Activated naive CD8-positive, alpha-beta T cell treated with anti-CD3 and anti-CD28 coated beads, Interleukin-2, amount 10 ng/mL, durations not matched to agents 7 days and 5 days (primary cell): ENCODE measurements at regions not wholly inside any gene's neighbourhood (a gene's known extent, or its start where the extent isn't known, plus 50 kb on each side); places are given as distances from the start of the nearest gene placed in this dataset.

ENCODE experiments used
- ATAC-seq: fragments of 150-1000 bp; cut with Tn5 transposase; one replicate; pipeline ENCODE4 v1.10.0; 2021; ENCODE audit warnings: low read depth, moderate library complexity
- POLR2A ChIA-PET: fragments of 350-600 bp; sonication (Branson Sonifier 250); formaldehyde crosslinking; loops from one replicate; lab custom pipeline; 2021; ENCODE audit warnings: antibody characterized with exemption; lab: Charles Lee
- DNase-seq: peaks from one replicate; pipeline ENCODE4 v3.0.0; 2021
- H3K27ac Mint-ChIP-seq: one replicate; pipeline ENCODE4 v1.8.0; 2022; ENCODE audit warnings: mild to moderate bottlenecking, mixed read lengths
- H3K27me3 Mint-ChIP-seq: one replicate; pipeline ENCODE4 v1.8.0; 2022; ENCODE audit warnings: mild to moderate bottlenecking, moderate library complexity, mixed read lengths
- H3K36me3 Mint-ChIP-seq: one replicate; pipeline ENCODE4 v1.8.0; 2021; ENCODE audit warnings: mild to moderate bottlenecking, mixed read lengths
- H3K4me1 Mint-ChIP-seq: one replicate; pipeline ENCODE4 v1.8.0; 2021; ENCODE audit warnings: mixed read lengths
- H3K4me3 Mint-ChIP-seq: one replicate; pipeline ENCODE4 v1.8.0; 2022; ENCODE audit warnings: mild to moderate bottlenecking, moderate library complexity, mixed read lengths
- H3K9me3 Mint-ChIP-seq: one replicate; pipeline ENCODE4 v1.8.0; 2021; ENCODE audit warnings: mixed read lengths

DNA sequence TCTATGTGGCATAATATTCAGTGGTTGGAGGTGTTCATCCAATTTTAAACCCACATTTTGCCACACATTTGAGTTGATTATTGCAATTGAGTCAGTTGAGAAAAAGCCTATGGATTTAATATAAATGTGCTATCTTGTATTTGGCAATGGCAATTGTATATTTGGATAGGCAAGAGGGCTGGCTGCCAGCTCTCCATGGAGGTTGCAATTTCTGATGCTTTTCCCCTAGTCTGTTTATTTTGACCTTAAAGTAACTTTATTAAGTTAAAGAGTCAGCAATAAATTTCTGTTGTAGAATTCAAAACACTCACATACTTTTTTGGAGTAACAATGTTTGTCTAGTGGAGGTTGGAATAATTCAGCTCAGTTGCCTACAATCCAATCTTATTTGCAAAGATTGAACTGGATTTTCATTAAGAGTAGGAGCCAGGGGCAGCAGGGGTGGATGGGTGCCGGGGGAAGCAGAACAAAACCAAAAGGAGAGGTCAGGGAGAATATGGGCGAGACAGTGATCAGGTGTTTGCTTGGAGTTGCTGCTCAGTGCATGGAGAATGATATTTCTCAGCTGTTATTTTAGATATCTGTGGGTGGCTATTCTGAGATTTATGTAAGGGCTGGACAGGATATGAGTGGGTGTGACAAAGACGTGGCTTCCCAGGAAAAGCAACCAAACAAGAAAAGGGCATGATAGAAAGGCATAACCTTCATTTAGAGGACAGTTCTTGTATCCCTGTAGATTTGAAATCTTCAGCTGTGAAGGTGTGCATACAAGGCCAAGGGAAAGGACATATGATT lies 163.0 kb downstream of the HDGFL1 start:
- no peak for DNase-seq
- no peaks in the 10 kb centered on the region for H3K9me3 Mint-ChIP-seq
- H3K27me3 Mint-ChIP-seq = no peaks in the 10 kb centered on the region
- no peak overlapping the region for H3K4me3 Mint-ChIP-seq
- no peak overlapping the region for H3K27ac Mint-ChIP-seq
- ATAC-seq = no peak
- POLR2A ChIA-PET = no interaction called here
- no peaks in the 10 kb centered on the region for H3K36me3 Mint-ChIP-seq
- no peaks in the 10 kb centered on the region for H3K4me1 Mint-ChIP-seq

DNA sequence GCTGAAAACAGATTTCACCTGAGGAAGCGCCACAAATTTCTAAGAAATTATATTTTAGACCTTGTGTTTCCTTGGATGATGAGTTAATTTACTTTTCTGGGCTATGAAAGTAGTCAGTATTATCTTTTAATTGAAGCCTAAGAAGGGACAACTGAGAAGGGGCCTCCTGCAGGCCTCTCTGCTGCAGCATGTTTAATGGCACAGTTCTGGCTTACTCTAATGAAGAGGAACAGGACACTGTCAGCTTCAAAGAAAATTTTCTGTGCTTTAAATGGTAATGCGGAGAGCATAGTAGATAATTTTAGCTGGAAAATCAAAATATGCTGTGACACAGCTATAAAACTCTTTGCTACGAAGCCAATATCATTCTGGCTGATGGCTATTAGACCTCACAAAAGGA lies 167.4 kb downstream of the HDGFL1 start:
- Mint-ChIP-seq H3K27me3 (no peaks in the 10 kb centered on the region), H3K4me1 (no peaks in the 10 kb centered on the region), H3K4me3 (no peak overlapping the region), H3K27ac (no peak overlapping the region), H3K36me3 (no peaks in the 10 kb centered on the region), H3K9me3 (peaks cover 1% of the 10 kb centered on the region)
- POLR2A ChIA-PET = no interaction called here
- no peak for ATAC-seq
- DNase-seq = no peak

DNA sequence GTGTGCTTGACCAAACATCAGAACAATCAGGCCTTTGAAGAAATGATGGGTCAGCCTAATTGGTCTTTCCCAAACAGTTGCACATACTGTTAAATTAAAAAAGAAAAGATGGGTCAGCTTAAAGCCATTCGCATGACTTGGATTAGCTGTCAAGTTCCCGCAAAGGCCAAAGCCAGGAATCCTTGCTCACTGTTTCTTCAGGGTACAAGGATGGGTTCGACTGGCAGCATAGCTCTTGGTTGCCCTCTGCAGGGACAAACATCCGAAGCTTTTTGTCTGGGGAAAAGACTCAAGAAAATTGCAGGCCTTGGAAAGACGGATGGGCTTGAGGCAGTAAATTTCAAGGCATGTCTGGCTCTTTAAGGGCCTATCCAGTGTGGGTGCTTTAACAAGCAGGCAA lies 168.0 kb downstream of the HDGFL1 start:
- POLR2A ChIA-PET = no interaction called here
- no peaks in the 10 kb centered on the region for H3K27me3 Mint-ChIP-seq
- no peak for DNase-seq
- H3K9me3 Mint-ChIP-seq = peaks cover 1% of the 10 kb centered on the region
- H3K36me3 Mint-ChIP-seq = no peaks in the 10 kb centered on the region
- H3K4me1 Mint-ChIP-seq = no peaks in the 10 kb centered on the region
- no peak for ATAC-seq
- no peak overlapping the region for H3K27ac Mint-ChIP-seq
- no peak overlapping the region for H3K4me3 Mint-ChIP-seq

DNA sequence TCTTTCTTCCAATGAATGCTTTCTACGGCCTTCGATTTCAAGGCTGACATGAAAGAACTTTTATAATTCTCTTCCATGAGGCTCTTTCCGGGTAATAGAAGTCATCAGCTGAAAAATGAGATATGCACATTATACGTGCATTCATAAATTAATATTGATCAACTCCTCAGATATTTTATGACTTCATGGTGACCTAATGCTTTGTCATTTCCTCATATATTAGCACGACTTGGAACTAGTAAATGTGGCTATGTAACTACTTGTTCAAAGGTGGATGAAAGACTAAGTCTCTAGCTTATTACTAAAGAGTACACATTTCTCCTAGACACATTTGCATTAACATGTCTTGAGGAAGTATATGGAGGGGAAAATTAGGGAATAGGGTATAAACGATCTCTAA lies 168.8 kb downstream of the HDGFL1 start:
- no peak overlapping the region for H3K4me3 Mint-ChIP-seq
- H3K36me3 Mint-ChIP-seq = no peaks in the 10 kb centered on the region
- no peak for ATAC-seq
- POLR2A ChIA-PET = no interaction called here
- no peak for DNase-seq
- no peak overlapping the region for H3K27ac Mint-ChIP-seq
- peaks cover 1% of the 10 kb centered on the region for H3K9me3 Mint-ChIP-seq
- no peaks in the 10 kb centered on the region for H3K4me1 Mint-ChIP-seq
- H3K27me3 Mint-ChIP-seq = no peaks in the 10 kb centered on the region

DNA sequence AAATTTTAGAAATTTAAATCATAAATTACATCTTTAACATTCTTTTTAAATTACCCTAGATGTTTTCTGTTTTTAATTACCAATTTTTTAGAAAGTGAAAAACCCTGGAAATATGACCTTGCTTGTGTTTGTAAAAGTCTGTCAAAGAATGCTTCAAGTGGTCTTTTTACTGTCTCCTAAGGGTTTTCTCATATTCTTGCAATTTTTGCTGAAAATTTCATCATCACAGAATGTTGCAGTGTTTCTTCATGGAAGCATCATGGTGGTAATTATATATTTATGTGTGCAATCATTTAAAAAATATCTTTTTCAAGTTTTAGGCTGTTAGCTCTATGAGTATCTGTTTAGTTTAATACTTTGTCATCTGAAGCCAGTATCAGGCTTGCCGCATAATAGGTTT lies 178.2 kb downstream of the HDGFL1 start:
- POLR2A ChIA-PET = no interaction called here
- peaks cover 2% of the 10 kb centered on the region for H3K27me3 Mint-ChIP-seq
- H3K4me1 Mint-ChIP-seq = no peaks in the 10 kb centered on the region
- H3K36me3 Mint-ChIP-seq = no peaks in the 10 kb centered on the region
- H3K9me3 Mint-ChIP-seq = no peaks in the 10 kb centered on the region
- DNase-seq (no peak), ATAC-seq (no peak)
- H3K27ac Mint-ChIP-seq = no peak overlapping the region
- no peak overlapping the region for H3K4me3 Mint-ChIP-seq

DNA sequence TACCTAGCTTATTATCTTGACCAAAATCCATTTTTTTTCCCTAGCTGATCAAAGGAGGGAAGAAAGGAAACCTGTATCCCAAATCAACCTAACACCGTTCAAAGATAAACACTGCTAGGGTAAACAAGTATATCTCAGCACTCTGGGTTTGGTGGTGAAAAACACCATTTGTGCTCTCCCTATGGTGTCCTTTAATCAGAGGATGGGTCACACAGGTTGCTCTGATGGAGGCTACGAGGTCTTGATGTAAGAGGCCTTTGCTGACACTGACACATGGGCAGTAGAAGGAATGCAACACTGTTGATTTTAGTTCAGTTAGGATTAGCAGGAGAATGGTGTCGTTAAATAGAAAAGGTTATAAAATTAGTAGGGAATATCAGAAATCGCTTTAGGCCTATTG lies 179.3 kb downstream of the HDGFL1 start:
- no peak overlapping the region for H3K4me3 Mint-ChIP-seq
- no peaks in the 10 kb centered on the region for H3K4me1 Mint-ChIP-seq
- H3K36me3 Mint-ChIP-seq = no peaks in the 10 kb centered on the region
- peaks cover 2% of the 10 kb centered on the region for H3K27me3 Mint-ChIP-seq
- DNase-seq (no peak), ATAC-seq (no peak)
- POLR2A ChIA-PET = no interaction called here
- H3K9me3 Mint-ChIP-seq = no peaks in the 10 kb centered on the region
- no peak overlapping the region for H3K27ac Mint-ChIP-seq

DNA sequence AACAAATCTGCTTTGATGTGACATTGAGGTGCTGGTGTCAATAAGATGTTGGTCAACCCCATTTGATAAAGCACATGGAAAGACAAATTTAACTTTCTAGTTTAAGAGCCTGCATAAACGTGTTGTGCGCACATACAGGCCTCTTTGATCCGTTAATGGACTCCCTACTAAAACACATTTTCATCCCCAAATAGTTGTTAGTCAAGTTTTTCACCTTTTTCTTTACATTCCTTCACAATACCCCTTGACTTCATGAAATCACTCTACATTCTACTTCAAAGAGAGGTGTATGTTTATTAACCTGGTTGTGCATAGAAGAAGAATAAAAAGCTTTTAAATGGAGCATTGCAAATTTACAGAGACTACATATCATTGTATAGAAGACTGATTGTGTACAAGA lies 180.3 kb downstream of the HDGFL1 start:
- DNase-seq (no peak), ATAC-seq (no peak)
- Mint-ChIP-seq H3K9me3 (no peaks in the 10 kb centered on the region), H3K4me3 (no peak overlapping the region), H3K27me3 (peaks cover 2% of the 10 kb centered on the region), H3K4me1 (no peaks in the 10 kb centered on the region), H3K36me3 (no peaks in the 10 kb centered on the region), H3K27ac (no peak overlapping the region)
- POLR2A ChIA-PET = no interaction called here

DNA sequence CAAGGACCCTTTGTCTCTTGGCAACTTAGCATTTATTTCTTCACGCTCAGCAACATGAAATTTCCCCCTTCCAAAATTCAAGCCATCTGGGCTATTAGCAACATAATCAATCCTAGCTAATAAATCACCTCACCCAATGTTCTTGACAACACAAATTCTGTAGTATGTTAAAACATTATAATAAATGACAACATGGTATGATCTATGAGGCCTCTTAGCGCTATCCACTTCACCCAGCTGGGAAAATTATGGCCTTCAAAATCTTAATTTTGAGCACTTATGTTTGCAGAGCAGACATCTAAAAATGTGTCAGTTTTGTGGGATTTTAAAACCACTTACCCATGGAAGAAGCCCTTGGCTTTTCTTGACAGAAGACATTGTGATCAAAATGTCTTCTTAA lies 181.9 kb downstream of the HDGFL1 start:
- no peaks in the 10 kb centered on the region for H3K36me3 Mint-ChIP-seq
- DNase-seq (no peak), ATAC-seq (no peak)
- H3K27ac Mint-ChIP-seq = no peak overlapping the region
- H3K9me3 Mint-ChIP-seq = no peaks in the 10 kb centered on the region
- H3K4me3 Mint-ChIP-seq = no peak overlapping the region
- no peaks in the 10 kb centered on the region for H3K27me3 Mint-ChIP-seq
- no peaks in the 10 kb centered on the region for H3K4me1 Mint-ChIP-seq
- POLR2A ChIA-PET = no interaction called here

DNA sequence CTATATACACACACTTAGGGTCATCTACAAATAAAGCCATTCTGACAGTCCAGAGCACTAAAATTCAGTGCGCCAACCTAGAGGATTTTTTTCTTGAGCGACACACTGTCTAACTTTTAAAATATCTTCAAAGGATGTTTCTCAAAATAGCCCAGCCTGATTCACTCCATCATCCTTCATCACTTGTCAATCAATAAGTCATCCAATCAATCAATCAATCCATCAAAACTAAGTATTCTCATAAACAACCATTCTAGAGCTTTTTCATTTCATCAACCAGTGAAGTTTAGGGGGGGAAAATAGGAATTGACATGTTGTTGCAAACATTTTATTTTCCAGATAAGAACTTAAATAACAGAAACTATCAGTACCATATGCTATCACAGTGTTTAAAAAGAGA lies 183.2 kb downstream of the HDGFL1 start:
- DNase-seq = no peak
- H3K36me3 Mint-ChIP-seq = no peaks in the 10 kb centered on the region

DNA sequence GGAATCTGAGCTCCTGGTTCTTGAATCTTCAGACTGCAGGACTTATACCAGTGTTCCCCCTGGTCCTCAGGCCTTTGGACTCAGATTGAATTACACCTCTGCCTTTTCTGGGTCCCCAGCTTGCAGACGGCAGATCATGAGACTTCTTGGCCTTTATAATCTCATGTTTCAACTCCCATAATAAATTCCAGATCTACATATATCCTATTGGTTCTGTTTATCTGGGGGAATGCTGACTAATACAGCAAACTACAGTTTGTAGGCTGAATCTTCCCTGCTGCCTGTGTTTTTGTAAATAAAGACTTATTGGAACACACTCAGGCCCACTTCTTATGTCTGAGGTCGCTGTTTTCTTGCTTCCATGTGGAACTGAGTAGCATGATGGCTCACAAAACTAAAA lies 184.7 kb downstream of the HDGFL1 start:
- DNase-seq (no peak), ATAC-seq (no peak)
- H3K9me3 Mint-ChIP-seq = no peaks in the 10 kb centered on the region

More for the DNA sequence above, 183.2 kb downstream of the HDGFL1 start:
- Mint-ChIP-seq H3K4me1 (no peaks in the 10 kb centered on the region), H3K27me3 (no peaks in the 10 kb centered on the region), H3K4me3 (no peak overlapping the region), H3K27ac (no peak overlapping the region), H3K9me3 (no peaks in the 10 kb centered on the region)
- ATAC-seq = no peak
- POLR2A ChIA-PET = no interaction called here

DNA sequence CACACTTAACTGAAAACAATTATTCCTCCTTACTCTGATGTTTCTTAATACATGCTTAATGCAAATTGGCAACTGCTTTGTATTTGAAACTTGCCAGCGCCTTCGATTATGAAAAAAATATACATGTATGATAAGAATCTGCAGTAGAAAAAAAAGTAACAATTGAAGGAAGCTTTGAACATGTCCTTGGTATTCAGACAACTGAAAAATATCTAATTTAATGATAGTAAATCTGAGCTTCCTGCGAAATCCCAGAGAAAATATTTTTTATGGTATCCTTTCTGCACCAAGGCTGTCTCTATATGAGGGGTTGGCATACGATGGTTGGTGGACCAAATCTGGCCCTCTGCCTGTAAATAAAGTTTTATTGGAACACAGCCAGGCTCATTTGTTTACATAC lies 186.2 kb downstream of the HDGFL1 start:
- H3K4me3 Mint-ChIP-seq = no peak overlapping the region
- H3K9me3 Mint-ChIP-seq = no peaks in the 10 kb centered on the region
- POLR2A ChIA-PET = no interaction called here
- ATAC-seq = no peak
- DNase-seq = no peak
- H3K4me1 Mint-ChIP-seq = no peaks in the 10 kb centered on the region
- H3K27ac Mint-ChIP-seq = no peak overlapping the region
- H3K36me3 Mint-ChIP-seq = no peaks in the 10 kb centered on the region
- H3K27me3 Mint-ChIP-seq = no peaks in the 10 kb centered on the region

More for the DNA sequence above, 184.7 kb downstream of the HDGFL1 start:
- POLR2A ChIA-PET = no interaction called here
- no peak overlapping the region for H3K4me3 Mint-ChIP-seq
- H3K4me1 Mint-ChIP-seq = no peaks in the 10 kb centered on the region
- no peak overlapping the region for H3K27ac Mint-ChIP-seq
- H3K27me3 Mint-ChIP-seq = no peaks in the 10 kb centered on the region
- no peaks in the 10 kb centered on the region for H3K36me3 Mint-ChIP-seq

DNA sequence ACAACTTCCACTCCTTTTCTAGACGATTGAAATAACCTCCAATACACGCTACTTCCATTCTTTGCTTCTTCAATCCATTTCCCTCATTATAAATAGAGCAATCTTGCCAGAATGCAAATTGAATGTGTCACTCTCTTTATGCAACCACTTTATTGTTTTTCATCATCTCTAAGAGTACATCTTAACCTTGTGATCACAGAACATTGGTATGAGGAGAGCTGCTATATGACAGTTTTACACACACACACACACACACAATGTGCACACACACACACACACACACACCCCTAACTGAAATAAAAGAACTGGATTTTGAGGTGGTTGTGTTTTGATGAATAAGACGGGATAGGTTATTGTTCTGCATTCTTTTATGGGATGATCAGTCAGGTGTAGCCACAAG lies 187.0 kb downstream of the HDGFL1 start:
- no peaks in the 10 kb centered on the region for H3K27me3 Mint-ChIP-seq
- POLR2A ChIA-PET = no interaction called here
- no peaks in the 10 kb centered on the region for H3K4me1 Mint-ChIP-seq
- no peak for ATAC-seq
- no peaks in the 10 kb centered on the region for H3K36me3 Mint-ChIP-seq
- H3K27ac Mint-ChIP-seq = no peak overlapping the region
- H3K9me3 Mint-ChIP-seq = peaks cover 1% of the 10 kb centered on the region
- no peak overlapping the region for H3K4me3 Mint-ChIP-seq
- no peak for DNase-seq

DNA sequence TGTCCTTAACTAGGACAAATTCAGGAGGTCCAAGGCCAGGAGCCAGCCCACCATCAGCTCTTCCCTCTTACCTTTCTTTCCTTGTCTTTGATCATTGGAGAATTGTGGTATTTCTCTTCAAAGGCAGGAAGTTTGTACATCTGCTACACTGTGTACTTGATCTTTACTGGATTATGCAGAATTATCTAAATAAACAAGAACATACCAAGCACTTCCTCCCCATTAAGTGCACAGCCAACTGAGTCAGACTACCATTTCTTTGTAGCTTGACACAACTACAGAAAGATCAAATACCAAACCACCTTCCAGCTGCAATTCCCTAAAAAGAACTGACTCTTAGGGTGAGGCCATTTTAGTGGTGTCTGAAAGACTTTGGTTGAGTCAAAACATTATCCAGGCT lies 195.1 kb downstream of the HDGFL1 start:
- ATAC-seq = no peak
- H3K9me3 Mint-ChIP-seq = peaks cover 5% of the 10 kb centered on the region
- no peaks in the 10 kb centered on the region for H3K4me1 Mint-ChIP-seq
- H3K27me3 Mint-ChIP-seq = peaks cover 3% of the 10 kb centered on the region
- no peak overlapping the region for H3K4me3 Mint-ChIP-seq
- no peak for DNase-seq
- POLR2A ChIA-PET = no interaction called here
- no peak overlapping the region for H3K27ac Mint-ChIP-seq
- no peaks in the 10 kb centered on the region for H3K36me3 Mint-ChIP-seq

DNA sequence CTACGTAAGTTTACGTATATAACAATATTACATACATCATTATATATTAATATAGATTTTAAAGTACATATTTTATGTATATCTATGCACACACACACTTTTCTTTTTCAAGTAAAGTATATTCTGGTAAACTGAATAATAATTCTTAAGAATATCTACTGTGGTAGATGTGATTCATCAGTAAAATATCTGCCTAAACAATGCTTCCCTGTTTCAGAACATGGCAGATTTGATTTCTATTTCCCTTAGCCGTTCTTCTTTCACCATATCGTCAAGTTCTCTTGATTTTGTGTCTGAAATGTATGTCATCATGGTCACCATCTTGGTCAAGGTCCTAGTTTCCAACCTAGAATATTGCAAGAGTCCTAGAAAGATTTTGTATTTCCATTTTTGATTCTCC lies 195.6 kb downstream of the HDGFL1 start:
- H3K27me3 Mint-ChIP-seq = peaks cover 3% of the 10 kb centered on the region
- H3K4me1 Mint-ChIP-seq = no peaks in the 10 kb centered on the region
- no peak overlapping the region for H3K27ac Mint-ChIP-seq
- H3K4me3 Mint-ChIP-seq = no peak overlapping the region
- POLR2A ChIA-PET = no interaction called here
- H3K9me3 Mint-ChIP-seq = peaks cover 5% of the 10 kb centered on the region
- DNase-seq (no peak), ATAC-seq (no peak)
- no peaks in the 10 kb centered on the region for H3K36me3 Mint-ChIP-seq
